ENCODE measurements at regions not wholly inside any gene's neighbourhood (a gene's known extent, or its start where the extent isn't known, plus 50 kb on each side); places are given as distances from the start of the nearest gene placed in this dataset. TPM values are rescaled to one million over a fixed set of nuclear protein-coding genes. Genes with fewer than 3 reads are reported as not detected.

DNA sequence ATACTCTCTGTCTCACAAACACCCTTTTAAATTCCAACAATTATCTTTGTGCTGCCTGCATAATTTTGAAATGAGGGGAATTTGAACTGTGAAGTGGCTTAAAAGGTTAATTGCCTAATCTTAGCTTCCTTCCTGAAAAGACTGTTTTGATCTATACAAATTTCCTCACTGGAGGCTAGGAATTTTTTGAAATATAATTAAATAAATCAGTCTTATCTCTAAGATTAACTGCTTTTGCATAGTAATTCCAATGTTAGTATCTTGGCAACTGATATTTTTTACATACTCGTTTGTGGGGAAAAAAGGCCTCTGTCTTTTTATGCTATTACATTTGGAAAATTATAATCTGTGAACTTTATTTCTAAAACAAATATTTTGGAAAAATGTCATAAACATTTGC lies 498.5 kb downstream of the TMTC2 start:
- no peak overlapping the region for H3K4me3 ChIP-seq (ENCODE audit: low read length)
- H3K4me2 ChIP-seq (ENCODE audit: low read length), result no peak overlapping the region
- no peak overlapping the region for H3K56ac ChIP-seq (ENCODE audit: low read length)
- no peak overlapping the region for H3K18ac ChIP-seq (ENCODE audit: low read length)
- no peak overlapping the region for H4K5ac ChIP-seq (ENCODE audit: low read length)
- H3K4ac ChIP-seq (ENCODE audit: low read depth, low read length), result no peak overlapping the region
- H2BK15ac ChIP-seq (replicated peaks; ENCODE audit: low read depth), result no peak overlapping the region
- no peaks in the 10 kb centered on the region for H3K79me2 ChIP-seq (ENCODE audit: control insufficient read depth, insufficient read depth, low read length)
- H3K9ac ChIP-seq (ENCODE audit: low read length), result no peak overlapping the region
- H3K27me3 ChIP-seq (ENCODE audit: insufficient read depth, low read length, poor library complexity), result no peaks in the 10 kb centered on the region
- peak; percentile 25 for DNase-seq
- H2BK5ac ChIP-seq (ENCODE audit: low read length), result no peak overlapping the region
- no peak overlapping the region for H2BK120ac ChIP-seq (ENCODE audit: low read depth, low read length)
- H3K23ac ChIP-seq (ENCODE audit: low read length), result no peak overlapping the region
- H2AK5ac ChIP-seq (ENCODE audit: low read length), result no peak overlapping the region
- WGBS (ENCODE audit: extremely low coverage, insufficient coverage, low lambda C conversion rate), result no CpG with 5 or more reads among the region's 1 CpG
- H3K36me3 ChIP-seq (ENCODE audit: control insufficient read depth, insufficient read depth, low read length), result no peaks in the 10 kb centered on the region
- H3K4me1 ChIP-seq (ENCODE audit: control insufficient read depth, low read depth, low read length), result no peaks in the 10 kb centered on the region
- H3K27ac ChIP-seq (ENCODE audit: low read depth, low read length), result no peak overlapping the region
- no peaks in the 10 kb centered on the region for H3K79me1 ChIP-seq (ENCODE audit: low read length)
- no peak overlapping the region for H4K8ac ChIP-seq (ENCODE audit: low read depth, low read length)

Small RNA genes in the stretch of these regions (small RNA-seq; reads per million reads assigned to genes)
- not detected for gene RF00334 (ENCODE audit: insufficient read depth)
